Retinal pigment epithelial cell (primary cell): ENCODE measurements at regions not wholly inside any gene's neighbourhood (a gene's known extent, or its start where the extent isn't known, plus 50 kb on each side); places are given as distances from the start of the nearest gene placed in this dataset.

ENCODE experiments used
- DNase-seq: peaks from one replicate; pipeline ENCODE4 v3.0.0-alpha.2; 2010; ENCODE audit warnings: low read depth
- H3K4me3 ChIP-seq: 2 replicates; pipeline ENCODE4 v1.5.1; 2011; ENCODE audit warnings: mild to moderate bottlenecking, low read length, control low read depth, moderate library complexity
- CTCF ChIP-seq: conservative IDR thresholded peaks from 2 replicates; pipeline ENCODE4 v1.5.1; 2011; ENCODE audit warnings: low read depth, low read length, control low read depth, inconsistent platforms

GRCh38 chr13:88063741-88064140 is 392.6 kb downstream of the SLITRK5 start:
- DNase-seq: no peak
- H3K4me3 ChIP-seq: no peak overlapping the region
- TF ChIP-seq CTCF: no peak

- no peak for TF ChIP-seq CTCF
These were observed 395.7 kb downstream of the SLITRK5 start for GRCh38 chr13:88066847-88067246.

GRCh38 chr13:88068316-88068715 is 397.1 kb downstream of the SLITRK5 start:
- TF ChIP-seq CTCF: no peak
- peak; percentile 18 for DNase-seq
- no peak overlapping the region for H3K4me3 ChIP-seq

More at GRCh38 chr13:88066847-88067246, 395.7 kb downstream of the SLITRK5 start:
- DNase-seq: no peak
- H3K4me3 ChIP-seq: no peak overlapping the region

GRCh38 chr13:88068975-88069374 is 397.8 kb downstream of the SLITRK5 start:
- no peak overlapping the region for H3K4me3 ChIP-seq
- no peak for DNase-seq
- TF ChIP-seq CTCF: peak; percentile 9

GRCh38 chr13:88071371-88071770 is 400.2 kb downstream of the SLITRK5 start:
- no peak overlapping the region for H3K4me3 ChIP-seq
- no peak for TF ChIP-seq CTCF
- no peak for DNase-seq

GRCh38 chr13:88074794-88075510 is 403.8 kb downstream of the SLITRK5 start:
- no peak for TF ChIP-seq CTCF
- no peak overlapping the region for H3K4me3 ChIP-seq
- no peak for DNase-seq

GRCh38 chr13:88085036-88085435 is 413.9 kb downstream of the SLITRK5 start:
- no peak for TF ChIP-seq CTCF
- DNase-seq: no peak

More at GRCh38 chr13:88085036-88085435, 413.9 kb downstream of the SLITRK5 start:
- H3K4me3 ChIP-seq: no peak overlapping the region
